ENCODE measurements at regions not wholly inside any gene's neighbourhood (a gene's known extent, or its start where the extent isn't known, plus 50 kb on each side); places are given as distances from the start of the nearest gene placed in this dataset.

- no peak for TF ChIP-seq ETV5 (CRISPR knock-in tag; IDR thresholded peaks at IDR 0.05; ENCODE audit: borderline replicate concordance)
- no peak for TF ChIP-seq ZNF562 (CRISPR knock-in tag; IDR thresholded peaks at IDR 0.05; ENCODE audit: borderline replicate concordance)
- TF ChIP-seq SP1 (IDR thresholded peaks at IDR 0.05) = no peak
- TF ChIP-seq SP1 (CRISPR knock-in tag; IDR thresholded peaks at IDR 0.05) = no peak
These were observed 842.5 kb downstream of the FLRT2 start (continued) for GRCh38 chr14:86372402-86372801.

- Histone ChIP-seq H3K36me3 (replicated peaks in 1 of 2; ENCODE audit: control insufficient read depth in 1 of 2, insufficient read depth in 2 of 2, low read length in 2 of 2) (no peaks in the 10 kb centered on the region), H3K79me2 (ENCODE audit: insufficient read depth, low read length) (no peaks in the 10 kb centered on the region), H2AFZ (ENCODE audit: low read length) (no peak overlapping the region), H3K4me2 (ENCODE audit: low read depth, low read length) (no peak overlapping the region), H4K20me1 (ENCODE audit: insufficient read depth, low read length) (no peaks in the 10 kb centered on the region), H3K4me1 (ENCODE audit: insufficient read depth, low read length) (no peaks in the 10 kb centered on the region), H3K4me3 (replicated peaks in 1 of 3; ENCODE audit: insufficient read depth in 1 of 3, low read depth in 2 of 3, low read length in 3 of 3) (no peak overlapping the region), H3K27me3 (ENCODE audit: control insufficient read depth in 1 of 2, insufficient read depth in 2 of 2, low read length in 2 of 2) (no peaks in the 10 kb centered on the region; a peak in 1 of 5 replicates), H3K27ac (ENCODE audit: extremely low read length, insufficient read depth, low read length) (no peak overlapping the region), H3K9ac (ENCODE audit: insufficient read depth, low read depth, low read length) (no peak overlapping the region), H3K9me3 (ENCODE audit: low read length) (peaks cover 11% of the 10 kb centered on the region)
- TF ChIP-seq FOXJ3 (CRISPR knock-in tag; IDR thresholded peaks at IDR 0.05; ENCODE audit: borderline replicate concordance) (no peak), ZBTB14 (CRISPR knock-in tag; IDR thresholded peaks at IDR 0.05) (no peak), CENPT (CRISPR knock-in tag; IDR thresholded peaks at IDR 0.05; ENCODE audit: low read depth) (no peak), ZFP62 (CRISPR knock-in tag; IDR thresholded peaks at IDR 0.05) (no peak), ZNF879 (CRISPR knock-in tag; IDR thresholded peaks at IDR 0.05) (no peak), ZNF670 (CRISPR knock-in tag; IDR thresholded peaks at IDR 0.05; ENCODE audit: borderline replicate concordance) (no peak), ZNF234 (CRISPR knock-in tag; conservative IDR thresholded peaks at IDR 0.05) (no peak), ZNF468 (CRISPR knock-in tag; IDR thresholded peaks at IDR 0.05) (no peak), ZNF333 (CRISPR knock-in tag; IDR thresholded peaks at IDR 0.05; ENCODE audit: borderline replicate concordance) (no peak), CBX2 (IDR thresholded peaks at IDR 0.05; ENCODE audit: low read depth, low read length) (no peak), CBX2 (CRISPR knock-in tag; IDR thresholded peaks at IDR 0.05; ENCODE audit: low read depth) (no peak), PRDM4 (CRISPR knock-in tag; IDR thresholded peaks at IDR 0.05; ENCODE audit: borderline replicate concordance) (no peak), ZFP1 (CRISPR knock-in tag; IDR thresholded peaks at IDR 0.05) (no peak), THRA (CRISPR knock-in tag; IDR thresholded peaks at IDR 0.05; ENCODE audit: borderline replicate concordance) (no peak), BRD4 (CRISPR knock-in tag; IDR thresholded peaks at IDR 0.05) (no peak), ISX (CRISPR knock-in tag; conservative IDR thresholded peaks at IDR 0.05) (no peak)
- ChIA-PET CTCF (ENCODE audit: low intra/inter-chr PET ratio, low total read pairs) (no interaction called here), POLR2A (no interaction called here)
- in situ Hi-C loops (cut with HindIII; ENCODE audit: extremely low pct_ligation_motif_present, low pct_unique_long_range_greater_than_20kb) = no loop called here
- no TSS peak for BruUV-seq (replicated peaks)
- intact Hi-C loops (cut with micrococcal nuclease; ENCODE audit: unreplicated experiment) = no loop called here
- FAIRE-seq (no peak), DNase-seq (ENCODE audit: low spot score) (no peak), ATAC-seq (no peak)
- WGBS (ENCODE audit: low lambda C conversion rate) = 8% methylated on average over 2 of the region's 4 CpGs
These were observed 834.7 kb downstream of the FLRT2 start for GRCh38 chr14:86364634-86365033.
